SK-N-SH (cell line): ENCODE measurements at regions not wholly inside any gene's neighbourhood (a gene's known extent, or its start where the extent isn't known, plus 50 kb on each side); places are given as distances from the start of the nearest gene placed in this dataset.

Experiments
- CTCF ChIA-PET: fragments of 300-600, 350-600 bp; formaldehyde crosslinking; extraction: SDS; loops from one replicate; lab custom pipeline; 2021; lab: Yijun Ruan, JAX
- POLR2A ChIA-PET: fragments of 350-600 bp; sonication (Branson Sonifier 250); formaldehyde crosslinking; extraction: SDS; loops from one replicate; lab custom pipeline; 2020; ENCODE audit warnings: antibody characterized with exemption, inconsistent platforms; lab: Yijun Ruan, JAX
- DNase-seq: peaks from one replicate; pipeline ENCODE4 v3.0.0; 2012
- H2AFZ ChIP-seq: fragments of 200-600 bp; sonication (generic); 2 replicates; pipeline ENCODE4 v1.8.1; 2016; ENCODE audit warnings: antibody characterized with exemption, mild to moderate bottlenecking, low read depth
- H3F3A ChIP-seq: fragments of 200-600 bp; sonication (generic); replicated peaks from 2 replicates; pipeline ENCODE3; 2016; ENCODE audit warnings: antibody characterized with exemption, mild to moderate bottlenecking; ENCODE audit not compliant: insufficient read depth
- H3K27ac ChIP-seq, 2 experiments: fragments of 200-500 bp in 1 of 2; fragments of 200-600 bp in 1 of 2; sonication (Bioruptor generic) in 1 of 2; sonication (generic), shearing (Covaris generic) in 1 of 2; 2 replicates each; pipeline versions ENCODE4 v1.5.1 to v1.6.1; 2014 to 2016; ENCODE audit warnings: low read depth in 2 of 2, inconsistent platforms in 1 of 2, low read length in 1 of 2, mild to moderate bottlenecking in 1 of 2, mixed read lengths in 1 of 2
- H3K27me3 ChIP-seq: fragments of 200-600 bp; sonication (generic), shearing (Covaris generic); 2 replicates; pipeline ENCODE4 v1.6.1; 2016; ENCODE audit warnings: mixed run types; ENCODE audit not compliant: insufficient read depth
- H3K36me3 ChIP-seq, 2 experiments: fragments of 200-500 bp in 1 of 2; fragments of 200-600 bp in 1 of 2; sonication (Bioruptor generic) in 1 of 2; sonication (generic) in 1 of 2; replicated peaks in 1 of 2; 2 replicates each; pipeline versions ENCODE3 to v1.5.1; 2014 to 2016; ENCODE audit warnings: low read length in 1 of 2, mild to moderate bottlenecking in 1 of 2; ENCODE audit not compliant: insufficient read depth in 2 of 2, control insufficient read depth in 1 of 2
- H3K4me1 ChIP-seq, 2 experiments: fragments of 200-500 bp in 1 of 2; fragments of 200-600 bp in 1 of 2; sonication (Bioruptor generic) in 1 of 2; sonication (generic), shearing (Covaris generic) in 1 of 2; 2 replicates each; pipeline versions ENCODE4 v1.5.1 to v1.6.1; 2014 to 2016; ENCODE audit warnings: low read depth in 1 of 2, low read length in 1 of 2, mixed run types in 1 of 2; ENCODE audit not compliant: insufficient read depth in 2 of 2, control insufficient read depth in 1 of 2
- H3K4me2 ChIP-seq: fragments of 200-600 bp; sonication (generic), shearing (Covaris generic); 2 replicates; pipeline ENCODE4 v1.6.1; 2017; ENCODE audit warnings: mixed run types
- H3K4me3 ChIP-seq, 2 experiments: fragments of 200-500 bp in 1 of 2; fragments of 200-600 bp in 1 of 2; sonication (Bioruptor generic) in 1 of 2; sonication (generic), shearing (Covaris generic) in 1 of 2; 2 replicates each; pipeline versions ENCODE4 v1.5.1 to v1.8.1; 2014 to 2016; ENCODE audit warnings: low read depth in 2 of 2, inconsistent platforms in 1 of 2, low read length in 1 of 2, mild to moderate bottlenecking in 1 of 2, mixed read lengths in 1 of 2, moderate library complexity in 1 of 2
- H3K79me2 ChIP-seq: fragments of 200-600 bp; sonication (generic); 2 replicates; pipeline ENCODE4 v1.8.1; 2017; ENCODE audit warnings: mild to moderate bottlenecking; ENCODE audit not compliant: insufficient read depth
- H3K9ac ChIP-seq: fragments of 200-600 bp; sonication (generic); 2 replicates; pipeline ENCODE4 v1.6.1; 2017; ENCODE audit warnings: mixed run types
- H3K9me2 ChIP-seq: fragments of 200-600 bp; sonication (generic); 2 replicates; pipeline ENCODE4 v1.6.1; 2017; ENCODE audit warnings: mixed run types
- H3K9me3 ChIP-seq: fragments of 200-600 bp; sonication (generic); 2 replicates; pipeline ENCODE4 v1.6.1; 2017; ENCODE audit warnings: mixed run types, mild to moderate bottlenecking, moderate library complexity
- H4K20me1 ChIP-seq: fragments of 200-600 bp; sonication (generic); 2 replicates; pipeline ENCODE4 v1.6.1; 2017; ENCODE audit warnings: mild to moderate bottlenecking, mixed run types; ENCODE audit not compliant: insufficient read depth
- CTCF ChIP-seq: fragments of 200-600 bp; sonication (generic); IDR thresholded peaks from 2 replicates; pipeline ENCODE4 v1.6.1; 2017; ENCODE audit warnings: antibody characterized with exemption, mild to moderate bottlenecking, moderate library complexity
- ELF1 ChIP-seq: IDR thresholded peaks from 2 replicates; pipeline ENCODE4 v1.4.0; 2012
- EP300 ChIP-seq, 2 experiments: IDR thresholded peaks; 2 replicates each; pipeline versions ENCODE4 v1.4.0 to v1.6.1; 2012; ENCODE audit warnings: borderline replicate concordance in 1 of 2, low read depth in 1 of 2, low read length in 1 of 2
- FOXJ3 ChIP-seq: sonication (generic); formaldehyde crosslinking; IDR thresholded peaks from 2 replicates; pipeline ENCODE4 v1.5.1; 2020; ENCODE audit warnings: mild to moderate bottlenecking, missing genetic modification reagents
- GATA2 ChIP-seq: sonication (generic); formaldehyde crosslinking; IDR thresholded peaks from 2 replicates; pipeline ENCODE4 v1.5.0; 2020; ENCODE audit warnings: mild to moderate bottlenecking, missing genetic modification reagents
- JUND ChIP-seq: IDR thresholded peaks from 2 replicates; pipeline ENCODE4 v1.4.0; 2012
- MEF2A ChIP-seq: IDR thresholded peaks from 2 replicates; pipeline ENCODE4 v1.4.0; 2012; ENCODE audit warnings: low read depth, borderline replicate concordance
- NFIC ChIP-seq: IDR thresholded peaks from 2 replicates; pipeline ENCODE4 v1.4.0; 2012; ENCODE audit warnings: borderline replicate concordance
- POLR2AphosphoS5 ChIP-seq: IDR thresholded peaks from 2 replicates; pipeline ENCODE4 v1.6.1; 2012; ENCODE audit warnings: low read depth, low read length
- RAD21 ChIP-seq: IDR thresholded peaks from 2 replicates; pipeline ENCODE4 v1.6.1; 2012; ENCODE audit warnings: mild to moderate bottlenecking, low read length
- RCOR1 ChIP-seq: fragments of 150-350 bp; IDR thresholded peaks from 2 replicates; pipeline ENCODE4 v1.6.1; 2017; ENCODE audit warnings: antibody characterized with exemption, low read length
- RXRA ChIP-seq: IDR thresholded peaks from 2 replicates; pipeline ENCODE4 v1.4.0; 2012; ENCODE audit warnings: low read depth, mild to moderate bottlenecking, borderline replicate concordance
- SIN3A ChIP-seq: IDR thresholded peaks from 2 replicates; pipeline ENCODE4 v1.6.1; 2012; ENCODE audit warnings: low read depth, mild to moderate bottlenecking, low read length, moderate library complexity, borderline replicate concordance
- TAF1 ChIP-seq: IDR thresholded peaks from 2 replicates; pipeline ENCODE4 v1.6.1; 2012; ENCODE audit warnings: low read depth, mild to moderate bottlenecking, low read length, moderate library complexity, borderline replicate concordance
- TCF12 ChIP-seq: IDR thresholded peaks from 2 replicates; pipeline ENCODE4 v1.4.0; 2012
- USF2 ChIP-seq: fragments of 150-350 bp; IDR thresholded peaks from 2 replicates; pipeline ENCODE4 v1.6.1; 2017; ENCODE audit warnings: antibody characterized with exemption, low read length, low read depth, borderline replicate concordance
- YY1 ChIP-seq: IDR thresholded peaks from 2 replicates; pipeline ENCODE4 v1.4.0; 2012; ENCODE audit warnings: low read depth, mild to moderate bottlenecking
- ZBTB33 ChIP-seq: IDR thresholded peaks from 2 replicates; pipeline ENCODE4 v1.4.0; 2012; ENCODE audit warnings: low read depth, borderline replicate concordance
- WGBS: methylation state at CpG from one replicate; pipeline ENCODE4 v1.1.6; 2017; ENCODE audit warnings: low lambda C conversion rate; 5-methylcytosine and 5-hydroxymethylcytosine counted together
- TF ChIP-seq, protein P1 (sequence below): IDR thresholded peaks from 2 replicates; pipeline ENCODE4 v1.4.0; 2012; ENCODE audit warnings: low read depth, borderline replicate concordance
- TF ChIP-seq, protein P2 (sequence below): IDR thresholded peaks from 2 replicates; pipeline ENCODE4 v1.4.0; 2012; ENCODE audit warnings: low read depth

DNA sequence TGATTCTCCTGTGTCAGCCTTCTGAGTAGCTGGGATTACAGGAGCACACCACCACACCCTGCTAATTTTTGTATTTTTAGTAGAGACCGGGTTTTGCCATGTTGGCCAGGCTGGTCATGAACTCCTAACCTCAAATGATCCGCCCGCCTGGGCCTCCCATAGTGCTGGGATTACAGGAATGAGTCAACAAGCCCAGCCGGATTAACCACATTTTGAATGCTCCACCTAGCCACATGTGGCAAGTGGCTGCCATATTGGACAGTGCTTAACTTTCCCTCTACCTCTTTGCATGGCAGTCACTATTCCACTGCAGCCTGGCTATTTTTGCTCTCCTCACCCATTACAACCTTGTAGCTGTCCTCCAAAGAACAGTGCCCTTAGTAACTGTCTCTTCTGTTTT, 160.1 kb downstream of the GATA3 start:
- H3K27ac ChIP-seq = no peak overlapping the region
- no peaks in the 10 kb centered on the region for H3K4me1 ChIP-seq
- 78% methylated on average over 3 of the region's 4 CpGs for WGBS
- H4K20me1 ChIP-seq = no peaks in the 10 kb centered on the region
- no peaks in the 10 kb centered on the region for H3K9me2 ChIP-seq
- no peaks in the 10 kb centered on the region for H3F3A ChIP-seq
- no peak overlapping the region for H2AFZ ChIP-seq
- no peaks in the 10 kb centered on the region; the same call in 1 of the 2 replicates for H3K27me3 ChIP-seq
- TF ChIP-seq FOXJ3 (CRISPR knock-in tag) = no peak
- TF ChIP-seq ELF1 = no peak
- no peak for TF ChIP-seq GATA2 (CRISPR knock-in tag)
- TF ChIP-seq, all 33 proteins: peak for 0
- H3K4me2 ChIP-seq = no peak overlapping the region
- no peaks in the 10 kb centered on the region for H3K36me3 ChIP-seq
- ChIA-PET CTCF (no interaction called here), POLR2A (no interaction called here)
- no peaks in the 10 kb centered on the region for H3K9me3 ChIP-seq
- no peak overlapping the region for H3K4me3 ChIP-seq
- DNase-seq = no peak
- H3K9ac ChIP-seq = no peak overlapping the region
- H3K79me2 ChIP-seq = no peaks in the 10 kb centered on the region

GRCh38 chr10:8216893-8217292, 162.4 kb downstream of the GATA3 start:
- no peaks in the 10 kb centered on the region for H3K79me2 ChIP-seq
- no peak for TF ChIP-seq RXRA
- no peak for TF ChIP-seq CTCF
- TF ChIP-seq RCOR1 = no peak
- no peak for TF ChIP-seq TAF1
- TF ChIP-seq, protein P1, sequence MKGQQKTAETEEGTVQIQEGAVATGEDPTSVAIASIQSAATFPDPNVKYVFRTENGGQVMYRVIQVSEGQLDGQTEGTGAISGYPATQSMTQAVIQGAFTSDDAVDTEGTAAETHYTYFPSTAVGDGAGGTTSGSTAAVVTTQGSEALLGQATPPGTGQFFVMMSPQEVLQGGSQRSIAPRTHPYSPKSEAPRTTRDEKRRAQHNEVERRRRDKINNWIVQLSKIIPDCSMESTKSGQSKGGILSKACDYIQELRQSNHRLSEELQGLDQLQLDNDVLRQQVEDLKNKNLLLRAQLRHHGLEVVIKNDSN = no peak
- TF ChIP-seq ZBTB33 = no peak
- TF ChIP-seq EP300 (IDR thresholded peaks at IDR 0.05; ENCODE audit: borderline replicate concordance in 1 of 2, low read depth in 1 of 2, low read length in 1 of 2) = no peak
- no peak for TF ChIP-seq YY1
- TF ChIP-seq ELF1 = no peak
- no peak for TF ChIP-seq TCF12
- TF ChIP-seq POLR2AphosphoS5 = no peak
- TF ChIP-seq RAD21 = no peak
- no peak for TF ChIP-seq SIN3A
- TF ChIP-seq USF2 = no peak
- TF ChIP-seq, protein P2, sequence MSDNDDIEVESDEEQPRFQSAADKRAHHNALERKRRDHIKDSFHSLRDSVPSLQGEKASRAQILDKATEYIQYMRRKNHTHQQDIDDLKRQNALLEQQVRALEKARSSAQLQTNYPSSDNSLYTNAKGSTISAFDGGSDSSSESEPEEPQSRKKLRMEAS = no peak
- TF ChIP-seq JUND = no peak
- no peak for TF ChIP-seq FOXJ3 (CRISPR knock-in tag)
- no peak for TF ChIP-seq MEF2A
- TF ChIP-seq NFIC = no peak
- TF ChIP-seq, all 33 proteins: peak for 0
- no peak for DNase-seq
- ChIA-PET CTCF (no interaction called here), POLR2A (no interaction called here)
- Histone ChIP-seq H3K4me3 (no peak overlapping the region), H3K36me3 (no peaks in the 10 kb centered on the region), H3F3A (no peaks in the 10 kb centered on the region), H3K4me1 (no peaks in the 10 kb centered on the region; a peak in 1 of 4 replicates), H3K27me3 (no peaks in the 10 kb centered on the region), H4K20me1 (no peaks in the 10 kb centered on the region), H3K27ac (no peak overlapping the region), H3K9ac (no peak overlapping the region), H2AFZ (no peak overlapping the region), H3K9me2 (no peaks in the 10 kb centered on the region), H3K4me2 (no peak overlapping the region), H3K9me3 (no peaks in the 10 kb centered on the region)
